A673 (cell line): ENCODE measurements at regions not wholly inside any gene's neighbourhood (a gene's known extent, or its start where the extent isn't known, plus 50 kb on each side); places are given as distances from the start of the nearest gene placed in this dataset.

Experiments used
- BruUV-seq: library from RNA; stranded (reverse); fragments of 400-500 nt; replicated peaks from 2 replicates; lab custom pipeline; 2021; lab: Mats Ljungman, UMichigan
- CTCF ChIA-PET: fragments of 300-600 bp; sonication (Branson Sonifier 250); formaldehyde crosslinking; loops from one replicate; lab custom pipeline; 2022; ENCODE audit warnings: antibody characterized with exemption; lab: Charles Lee
- POLR2A ChIA-PET: fragments of 300-600 bp; sonication (Branson Sonifier 250); formaldehyde crosslinking; loops from one replicate; lab custom pipeline; 2022; ENCODE audit warnings: antibody characterized with exemption; ENCODE audit not compliant: low non-redundant PET; lab: Charles Lee
- DNase-seq: peaks from one replicate; pipeline ENCODE4 v3.0.0-alpha.2; 2015; ENCODE audit warnings: low spot score
- H3K27ac ChIP-seq: fragments of 200-600 bp; sonication (generic); 2 replicates; pipeline ENCODE4 v1.5.1; 2016; ENCODE audit warnings: mixed run types, low read depth, mild to moderate bottlenecking, mixed read lengths, antibody characterized with exemption, low read length; ENCODE audit not compliant: poor library complexity, severe bottlenecking
- H3K27me3 ChIP-seq: fragments of 200-600 bp; sonication (generic); replicated peaks from 2 replicates; pipeline ENCODE4 v1.6.1; 2017; ENCODE audit warnings: mixed run types, low read depth, mild to moderate bottlenecking, mixed read lengths, antibody characterized with exemption, low read length; ENCODE audit not compliant: insufficient read depth, poor library complexity
- H3K36me3 ChIP-seq: fragments of 200-600 bp; sonication (generic); 2 replicates; pipeline ENCODE4 v1.6.1; 2016; ENCODE audit warnings: mixed run types, mild to moderate bottlenecking, mixed read lengths, antibody characterized with exemption, low read length; ENCODE audit not compliant: insufficient read depth, poor library complexity, severe bottlenecking
- H3K4me1 ChIP-seq: fragments of 200-600 bp; sonication (generic); 2 replicates; pipeline ENCODE4 v1.6.1; 2017; ENCODE audit warnings: mixed run types, mild to moderate bottlenecking, mixed read lengths, antibody characterized with exemption, low read length; ENCODE audit not compliant: insufficient read depth, poor library complexity, severe bottlenecking
- H3K4me3 ChIP-seq: fragments of 200-600 bp; sonication (generic); 2 replicates; pipeline ENCODE4 v1.5.1; 2016; ENCODE audit warnings: low read depth, mixed run types, mild to moderate bottlenecking, mixed read lengths, low read length; ENCODE audit not compliant: poor library complexity, severe bottlenecking
- H3K9me3 ChIP-seq: fragments of 200-600 bp; sonication (generic); 2 replicates; pipeline ENCODE4 v1.6.1; 2016; ENCODE audit warnings: mixed run types, low read depth, mild to moderate bottlenecking, mixed read lengths, antibody characterized with exemption, low read length; ENCODE audit not compliant: poor library complexity, severe bottlenecking
- CTCF ChIP-seq: fragments of 300-800, 200-600 bp; sonication (generic); conservative IDR thresholded peaks from 2 replicates; pipeline ENCODE4 v1.5.1; 2017; ENCODE audit warnings: low read depth, mild to moderate bottlenecking, antibody characterized with exemption, low read length, moderate library complexity, mixed read lengths
- EZH2 ChIP-seq: fragments of 200-600 bp; sonication (generic); IDR thresholded peaks from 2 replicates; pipeline ENCODE4 v1.6.1; 2017; ENCODE audit warnings: borderline replicate concordance, low read depth, mild to moderate bottlenecking, mixed read lengths, antibody characterized with exemption, low read length; ENCODE audit not compliant: poor library complexity, severe bottlenecking
- intact Hi-C: fragments of 100-400 bp; cut with micrococcal nuclease; formaldehyde crosslinking; loops from one replicate; pipeline ENCODE4 v1.10.0; 2022; ENCODE audit not compliant: unreplicated experiment

GRCh38 chr2:120886534-120887319 is 151.1 kb downstream of the GLI2 start:
- no TSS peak for BruUV-seq

GRCh38 chr2:120887320-120887697 is 151.6 kb downstream of the GLI2 start:
- Histone ChIP-seq H3K4me3 (no peak overlapping the region), H3K27ac (no peak overlapping the region), H3K27me3 (no peaks in the 10 kb centered on the region), H3K9me3 (no peaks in the 10 kb centered on the region), H3K4me1 (no peaks in the 10 kb centered on the region), H3K36me3 (no peaks in the 10 kb centered on the region)
- POLR2A ChIA-PET, result no interaction called here
- TF ChIP-seq CTCF (no peak), EZH2 (no peak)
- CTCF ChIA-PET, result no interaction called here
- no peak for DNase-seq
- intact Hi-C loops, result no loop called here
- BruUV-seq, result no TSS peak

More at GRCh38 chr2:120886534-120887319, 151.1 kb downstream of the GLI2 start:
- H3K4me1 ChIP-seq, result no peaks in the 10 kb centered on the region
- TF ChIP-seq CTCF, result no peak
- no peak for TF ChIP-seq EZH2
- DNase-seq, result no peak
- H3K36me3 ChIP-seq, result no peaks in the 10 kb centered on the region
- no peaks in the 10 kb centered on the region for H3K27me3 ChIP-seq
- intact Hi-C loops, result no loop called here
- no peak overlapping the region for H3K4me3 ChIP-seq
- no peaks in the 10 kb centered on the region for H3K9me3 ChIP-seq
- H3K27ac ChIP-seq, result no peak overlapping the region
- CTCF ChIA-PET, result no interaction called here
- POLR2A ChIA-PET, result no interaction called here

- H3K9me3 ChIP-seq, result no peaks in the 10 kb centered on the region
- BruUV-seq, result no TSS peak
- H3K36me3 ChIP-seq, result no peaks in the 10 kb centered on the region
- POLR2A ChIA-PET, result no interaction called here
- no peak for DNase-seq
- no peak overlapping the region for H3K4me3 ChIP-seq
- CTCF ChIA-PET, result no interaction called here
- intact Hi-C loops, result no loop called here
- H3K27me3 ChIP-seq, result no peaks in the 10 kb centered on the region
- TF ChIP-seq CTCF (no peak), EZH2 (no peak)
- H3K27ac ChIP-seq, result no peak overlapping the region
- H3K4me1 ChIP-seq, result no peaks in the 10 kb centered on the region
These were observed 152.1 kb downstream of the GLI2 start for GRCh38 chr2:120887741-120888231.
